Natural killer cell (primary cell): ENCODE measurements at regions not wholly inside any gene's neighbourhood (a gene's known extent, or its start where the extent isn't known, plus 50 kb on each side); places are given as distances from the start of the nearest gene placed in this dataset.

Experiments used
- ATAC-seq, 3 donors: fragments of 150-1000 bp in 2 of 3; fragments of 200-7000 bp in 1 of 3; cut with Tn5 transposase; 1 replicate in 1 of 3; 2 replicates in 2 of 3; pipeline ENCODE4 v1.10.0; 2021; ENCODE audit warnings: mild to moderate bottlenecking in 2 of 3, moderate library complexity in 2 of 3
- DNase-seq, 2 donors: peaks; one replicate each; pipeline versions ENCODE4 v3.0.0 to v3.0.0-alpha.2; 2013 to 2021; ENCODE audit warnings: mixed read lengths in 1 of 2
- H3K27ac ChIP-seq: one replicate; pipeline ENCODE4 v1.5.1; 2013; ENCODE audit warnings: mild to moderate bottlenecking, low read length
- H3K27me3 ChIP-seq: one replicate; pipeline ENCODE4 v1.6.1; 2013; ENCODE audit warnings: low read length; ENCODE audit not compliant: control insufficient read depth, insufficient read depth
- H3K36me3 ChIP-seq: one replicate; pipeline ENCODE4 v1.6.1; 2013; ENCODE audit warnings: low read length; ENCODE audit not compliant: control insufficient read depth, insufficient read depth
- H3K4me1 ChIP-seq: one replicate; pipeline ENCODE4 v1.6.1; 2013; ENCODE audit warnings: low read length; ENCODE audit not compliant: control insufficient read depth, insufficient read depth
- H3K4me3 ChIP-seq: one replicate; pipeline ENCODE4 v1.5.1; 2013; ENCODE audit warnings: low read length
- H3K9me3 ChIP-seq: one replicate; pipeline ENCODE4 v1.6.1; 2013; ENCODE audit warnings: low read length; ENCODE audit not compliant: control insufficient read depth, insufficient read depth
- H3K27ac Mint-ChIP-seq, 2 donors: one replicate each; pipeline ENCODE4 v1.8.0; 2022; ENCODE audit warnings: mild to moderate bottlenecking in 2 of 2, mixed read lengths in 2 of 2, moderate library complexity in 1 of 2
- H3K27me3 Mint-ChIP-seq, 2 donors: one replicate each; pipeline ENCODE4 v1.8.0; 2022; ENCODE audit warnings: low read depth in 2 of 2, mixed read lengths in 2 of 2
- H3K36me3 Mint-ChIP-seq: one replicate; pipeline ENCODE4 v1.8.0; 2022; ENCODE audit warnings: mixed read lengths
- H3K4me1 Mint-ChIP-seq, 2 donors: one replicate each; pipeline ENCODE4 v1.8.0; 2022; ENCODE audit warnings: mixed read lengths in 2 of 2
- H3K4me3 Mint-ChIP-seq: one replicate; pipeline ENCODE4 v1.8.0; 2022; ENCODE audit warnings: mild to moderate bottlenecking, moderate library complexity, mixed read lengths
- H3K9me3 Mint-ChIP-seq, 2 donors: one replicate each; pipeline ENCODE4 v1.8.0; 2022; ENCODE audit warnings: mixed read lengths in 2 of 2
- CTCF ChIP-seq: fragments of 200-600 bp; IDR thresholded peaks from one replicate; pipeline ENCODE4 v1.8.0; 2022; ENCODE audit warnings: antibody characterized with exemption
- WGBS: methylation state at CpG from one replicate; pipeline ENCODE4 v1.1.7; 2013; ENCODE audit warnings: missing lambda C conversion rate; ENCODE audit not compliant: insufficient coverage; 5-methylcytosine and 5-hydroxymethylcytosine counted together
- intact Hi-C: fragments of 100-400 bp; cut with micrococcal nuclease; formaldehyde crosslinking; loops from one replicate; pipeline ENCODE4 v1.14.2; 2022

GRCh38 chr2:217489145-217489960 is 513.4 kb downstream of the TNS1 start:
- 89% methylated on average over 24 of the region's 25 CpGs for WGBS
- no peak overlapping the region for H3K27ac Mint-ChIP-seq
- peaks cover 3% of the 10 kb centered on the region for H3K27me3 ChIP-seq
- TF ChIP-seq CTCF = no peak
- H3K9me3 ChIP-seq = no peaks in the 10 kb centered on the region
- H3K9me3 Mint-ChIP-seq = peaks cover 0 to 2% of the 10 kb centered on the region in 2 donors
- no peak overlapping the region for H3K4me3 Mint-ChIP-seq
- H3K36me3 Mint-ChIP-seq = no peaks in the 10 kb centered on the region
- DNase-seq (no peak), ATAC-seq (peak in 1 of 3 donors; percentile 27)
- no peaks in the 10 kb centered on the region for H3K36me3 ChIP-seq
- H3K4me3 ChIP-seq = no peak overlapping the region
- H3K27me3 Mint-ChIP-seq = peaks cover 8 to 19% of the 10 kb centered on the region in 2 donors
- H3K27ac ChIP-seq = no peak overlapping the region
- intact Hi-C loops = no loop called here
- no peaks in the 10 kb centered on the region for H3K4me1 Mint-ChIP-seq
- no peaks in the 10 kb centered on the region for H3K4me1 ChIP-seq

- intact Hi-C loops = no loop called here
- Histone ChIP-seq H3K4me1 (no peaks in the 10 kb centered on the region), H3K9me3 (no peaks in the 10 kb centered on the region), H3K4me3 (no peak overlapping the region), H3K27me3 (peaks cover 6% of the 10 kb centered on the region), H3K27ac (no peak overlapping the region), H3K36me3 (no peaks in the 10 kb centered on the region)
- H3K4me3 Mint-ChIP-seq = no peak overlapping the region
- no peak for DNase-seq
- no peak for TF ChIP-seq CTCF
- 78% methylated on average over 1 of the region's 1 CpG for WGBS
- no peak overlapping the region for H3K27ac Mint-ChIP-seq
- H3K27me3 Mint-ChIP-seq = peaks cover 15 to 30% of the 10 kb centered on the region in 2 donors
- ATAC-seq = no peak
- no peaks in the 10 kb centered on the region for H3K4me1 Mint-ChIP-seq
- no peaks in the 10 kb centered on the region for H3K36me3 Mint-ChIP-seq
- no peaks in the 10 kb centered on the region for H3K9me3 Mint-ChIP-seq
Observed at GRCh38 chr2:217484046-217484445, 518.7 kb downstream of the TNS1 start.

GRCh38 chr2:217482056-217482710 is 520.6 kb downstream of the TNS1 start:
- no peak for ATAC-seq
- Histone ChIP-seq H3K27ac (no peak overlapping the region), H3K27me3 (peaks cover 4% of the 10 kb centered on the region), H3K9me3 (no peaks in the 10 kb centered on the region), H3K4me1 (no peaks in the 10 kb centered on the region), H3K36me3 (no peaks in the 10 kb centered on the region), H3K4me3 (no peak overlapping the region)
- no peak for TF ChIP-seq CTCF
- no peaks in the 10 kb centered on the region for H3K4me1 Mint-ChIP-seq
- H3K4me3 Mint-ChIP-seq = no peak overlapping the region
- H3K9me3 Mint-ChIP-seq = no peaks in the 10 kb centered on the region
- intact Hi-C loops = no loop called here
- WGBS = 83% methylated on average over 1 of the region's 1 CpG
- no peaks in the 10 kb centered on the region for H3K36me3 Mint-ChIP-seq
- DNase-seq = no peak
- H3K27ac Mint-ChIP-seq = no peak overlapping the region
- peaks cover 15 to 30% of the 10 kb centered on the region in 2 donors for H3K27me3 Mint-ChIP-seq
